Immature natural killer cell (primary cell): ENCODE measurements at regions not wholly inside any gene's neighbourhood (a gene's known extent, or its start where the extent isn't known, plus 50 kb on each side); places are given as distances from the start of the nearest gene placed in this dataset.
"Not testable (repeated sequence)": the region's sequence is repeated elsewhere in the genome, so short reads cannot be mapped to it uniquely, and the experiment has no call there.

ENCODE experiments used
- DNase-seq, 3 donors: peaks; one replicate each; pipeline ENCODE4 v3.0.0; 2022; ENCODE audit warnings: mixed read lengths in 1 of 3
- H3K27ac Mint-ChIP-seq, 6 donors: one replicate each; pipeline ENCODE4 v1.8.0; 2020; ENCODE audit warnings: mixed read lengths in 6 of 6, mild to moderate bottlenecking in 5 of 6, inconsistent platforms in 4 of 6, moderate library complexity in 3 of 6
- H3K27me3 Mint-ChIP-seq, 3 donors: one replicate each; pipeline ENCODE4 v1.8.0; 2020 to 2021; ENCODE audit warnings: low read depth in 3 of 3, mild to moderate bottlenecking in 3 of 3, mixed read lengths in 3 of 3, moderate library complexity in 3 of 3, inconsistent platforms in 1 of 3
- H3K36me3 Mint-ChIP-seq, 3 donors: one replicate each; pipeline ENCODE4 v1.8.0; 2020; ENCODE audit warnings: mixed read lengths in 3 of 3, inconsistent platforms in 2 of 3, mild to moderate bottlenecking in 2 of 3
- H3K4me1 Mint-ChIP-seq, 2 donors: one replicate each; pipeline ENCODE4 v1.8.0; 2020; ENCODE audit warnings: inconsistent platforms in 2 of 2, mild to moderate bottlenecking in 2 of 2, mixed read lengths in 2 of 2, moderate library complexity in 1 of 2
- H3K4me3 Mint-ChIP-seq, 5 donors: one replicate each; pipeline ENCODE4 v1.8.0; 2020; ENCODE audit warnings: mild to moderate bottlenecking in 5 of 5, mixed read lengths in 5 of 5, inconsistent platforms in 3 of 5, moderate library complexity in 3 of 5
- H3K9me3 Mint-ChIP-seq, 6 donors: one replicate each; pipeline ENCODE4 v1.8.0; 2020; ENCODE audit warnings: mild to moderate bottlenecking in 6 of 6, mixed read lengths in 6 of 6, inconsistent platforms in 4 of 6, moderate library complexity in 3 of 6

GRCh38 chr3:176219970-176220369 lies 977.3 kb downstream of the TBL1XR1 start:
- H3K9me3 Mint-ChIP-seq, result peaks cover 14 to 31% (median 27%) of the 10 kb centered on the region in 6 donors
- H3K4me1 Mint-ChIP-seq, result no peaks in the 10 kb centered on the region
- peaks cover 0 to 5% (median 0%) of the 10 kb centered on the region in 3 donors for H3K36me3 Mint-ChIP-seq
- no peak for DNase-seq
- H3K4me3 Mint-ChIP-seq, result no peak overlapping the region
- H3K27me3 Mint-ChIP-seq, result peaks cover 0 to 3% (median 0%) of the 10 kb centered on the region in 3 donors
- no peak overlapping the region for H3K27ac Mint-ChIP-seq

GRCh38 chr3:176214758-176215157 lies 982.5 kb downstream of the TBL1XR1 start:
- peaks cover 0 to under 1% (median 0%) of the 10 kb centered on the region in 3 donors for H3K36me3 Mint-ChIP-seq
- peaks cover 0 to 3% (median under 1%) of the 10 kb centered on the region in 3 donors for H3K27me3 Mint-ChIP-seq
- H3K27ac Mint-ChIP-seq, result no peak overlapping the region
- no peaks in the 10 kb centered on the region for H3K4me1 Mint-ChIP-seq
- DNase-seq, result no peak
- H3K4me3 Mint-ChIP-seq, result no peak overlapping the region
- H3K9me3 Mint-ChIP-seq, result peaks cover 8 to 28% (median 23%) of the 10 kb centered on the region in 6 donors

- DNase-seq, H3K4me1 Mint-ChIP-seq, H3K27me3 Mint-ChIP-seq, H3K36me3 Mint-ChIP-seq, H3K4me3 Mint-ChIP-seq, H3K27ac Mint-ChIP-seq: not testable (repeated sequence)
- H3K9me3 Mint-ChIP-seq, result peaks cover 7 to 24% (median 17%) of the 10 kb centered on the region in 6 donors
These were observed 984.0 kb downstream of the TBL1XR1 start for GRCh38 chr3:176213314-176213713.

GRCh38 chr3:176208915-176209314 lies 988.4 kb downstream of the TBL1XR1 start:
- H3K27ac Mint-ChIP-seq, result no peak overlapping the region
- H3K9me3 Mint-ChIP-seq, result peaks cover 5 to 24% (median 10%) of the 10 kb centered on the region in 6 donors
- DNase-seq, result no peak
- H3K36me3 Mint-ChIP-seq, result no peaks in the 10 kb centered on the region
- peaks cover 0 to 5% (median 0%) of the 10 kb centered on the region in 3 donors for H3K27me3 Mint-ChIP-seq
- no peaks in the 10 kb centered on the region for H3K4me1 Mint-ChIP-seq
- H3K4me3 Mint-ChIP-seq, result no peak overlapping the region

- Mint-ChIP-seq H3K4me1 (no peaks in the 10 kb centered on the region), H3K4me3 (no peak overlapping the region), H3K36me3 (no peaks in the 10 kb centered on the region), H3K27ac (no peak overlapping the region), H3K9me3 (peaks cover 5 to 30% (median 13%) of the 10 kb centered on the region in 6 donors), H3K27me3 (peaks cover 0 to 6% (median 0%) of the 10 kb centered on the region in 3 donors)
- no peak for DNase-seq
These were observed 989.0 kb downstream of the TBL1XR1 start for GRCh38 chr3:176208283-176208682.

GRCh38 chr3:176206809-176207208 lies 990.5 kb downstream of the TBL1XR1 start:
- H3K9me3 Mint-ChIP-seq, result peaks cover 9 to 41% (median 16%) of the 10 kb centered on the region in 6 donors
- H3K27ac Mint-ChIP-seq, result no peak overlapping the region
- no peaks in the 10 kb centered on the region for H3K36me3 Mint-ChIP-seq
- no peak for DNase-seq
- H3K4me1 Mint-ChIP-seq, result no peaks in the 10 kb centered on the region
- peaks cover 0 to 6% (median 0%) of the 10 kb centered on the region in 3 donors for H3K27me3 Mint-ChIP-seq
- no peak overlapping the region for H3K4me3 Mint-ChIP-seq

GRCh38 chr3:176202652-176203051 lies 994.6 kb downstream of the TBL1XR1 start:
- Mint-ChIP-seq H3K27me3 (peaks cover 0 to 2% (median 0%) of the 10 kb centered on the region in 3 donors), H3K4me3 (no peak overlapping the region), H3K27ac (no peak overlapping the region), H3K36me3 (no peaks in the 10 kb centered on the region), H3K9me3 (peaks cover 7 to 47% (median 14%) of the 10 kb centered on the region in 6 donors), H3K4me1 (no peaks in the 10 kb centered on the region)
- no peak for DNase-seq

- no peak overlapping the region for H3K27ac Mint-ChIP-seq
- H3K4me3 Mint-ChIP-seq, result no peak overlapping the region
- peaks cover 0 to 5% (median 0%) of the 10 kb centered on the region in 3 donors for H3K27me3 Mint-ChIP-seq
- H3K4me1 Mint-ChIP-seq, result no peaks in the 10 kb centered on the region
- no peak for DNase-seq
- peaks cover 6 to 59% (median 36%) of the 10 kb centered on the region in 6 donors for H3K9me3 Mint-ChIP-seq
- peaks cover 0 to 4% (median 0%) of the 10 kb centered on the region in 3 donors for H3K36me3 Mint-ChIP-seq
These were observed 1004.1 kb downstream of the TBL1XR1 start for GRCh38 chr3:176193032-176193730.

- peaks cover 0 to 4% (median 0%) of the 10 kb centered on the region in 3 donors for H3K36me3 Mint-ChIP-seq
- no peak overlapping the region for H3K4me3 Mint-ChIP-seq
- no peaks in the 10 kb centered on the region for H3K4me1 Mint-ChIP-seq
- DNase-seq, result no peak
- H3K27ac Mint-ChIP-seq, result no peak overlapping the region
- peaks cover 0 to 2% (median 0%) of the 10 kb centered on the region in 3 donors for H3K27me3 Mint-ChIP-seq
- peaks cover 8 to 60% (median 45%) of the 10 kb centered on the region in 6 donors for H3K9me3 Mint-ChIP-seq
These were observed 1006.5 kb downstream of the TBL1XR1 start for GRCh38 chr3:176190755-176191154.

- Mint-ChIP-seq H3K36me3 (no peaks in the 10 kb centered on the region), H3K27ac (no peak overlapping the region), H3K9me3 (peaks cover 3 to 25% (median 18%) of the 10 kb centered on the region in 6 donors), H3K27me3 (no peaks in the 10 kb centered on the region), H3K4me3 (no peak overlapping the region), H3K4me1 (no peaks in the 10 kb centered on the region)
- no peak for DNase-seq
These were observed 1014.1 kb downstream of the TBL1XR1 start for GRCh38 chr3:176183181-176183580.

GRCh38 chr3:176174060-176174459 lies 1023.2 kb downstream of the TBL1XR1 start:
- Mint-ChIP-seq H3K9me3 (peaks cover 7 to 41% (median 11%) of the 10 kb centered on the region in 6 donors), H3K4me1 (no peaks in the 10 kb centered on the region), H3K27me3 (peaks cover 0 to 1% (median 0%) of the 10 kb centered on the region in 3 donors)

GRCh38 chr3:176172492-176172891 lies 1024.8 kb downstream of the TBL1XR1 start:
- Mint-ChIP-seq H3K9me3 (peaks cover 7 to 45% (median 11%) of the 10 kb centered on the region in 6 donors), H3K27ac (no peak overlapping the region), H3K27me3 (peaks cover 0 to 1% (median 0%) of the 10 kb centered on the region in 3 donors), H3K4me1 (no peaks in the 10 kb centered on the region), H3K36me3 (no peaks in the 10 kb centered on the region), H3K4me3 (no peak overlapping the region)
- DNase-seq, result no peak

More at GRCh38 chr3:176174060-176174459, 1023.2 kb downstream of the TBL1XR1 start:
- Mint-ChIP-seq H3K27ac (no peak overlapping the region), H3K36me3 (no peaks in the 10 kb centered on the region), H3K4me3 (no peak overlapping the region)
- no peak for DNase-seq

GRCh38 chr3:176167272-176167671 lies 1030.0 kb downstream of the TBL1XR1 start:
- no peaks in the 10 kb centered on the region for H3K4me1 Mint-ChIP-seq
- no peak overlapping the region for H3K4me3 Mint-ChIP-seq
- DNase-seq, result no peak
- H3K9me3 Mint-ChIP-seq, result peaks cover 9 to 52% (median 28%) of the 10 kb centered on the region in 6 donors
- H3K27me3 Mint-ChIP-seq, result peaks cover 0 to 1% (median 0%) of the 10 kb centered on the region in 3 donors
- H3K36me3 Mint-ChIP-seq, result peaks cover 0 to 2% (median 0%) of the 10 kb centered on the region in 3 donors
- H3K27ac Mint-ChIP-seq, result no peak overlapping the region

GRCh38 chr3:176160997-176161396 lies 1036.3 kb downstream of the TBL1XR1 start:
- Mint-ChIP-seq H3K27ac (no peak overlapping the region), H3K4me1 (no peaks in the 10 kb centered on the region), H3K27me3 (peaks cover 0 to 2% (median 0%) of the 10 kb centered on the region in 3 donors), H3K36me3 (peaks cover 0 to 2% (median 0%) of the 10 kb centered on the region in 3 donors), H3K9me3 (peaks cover 9 to 59% (median 41%) of the 10 kb centered on the region in 6 donors), H3K4me3 (no peak overlapping the region)
- DNase-seq, result no peak
